GM12878 (cell line): ENCODE measurements at regions not wholly inside any gene's neighbourhood (a gene's known extent, or its start where the extent isn't known, plus 50 kb on each side); places are given as distances from the start of the nearest gene placed in this dataset.

Experiments
- ATAC-seq: fragments of 200-7000 bp; cut with Tn5 transposase; 3 replicates; pipeline ENCODE4 v1.9.1; 2020; ENCODE audit warnings: mild to moderate bottlenecking, moderate library complexity
- BruUV-seq: library from RNA; stranded (reverse); fragments of 400-500 nt; replicated peaks from 2 replicates; lab custom pipeline; 2021; lab: Mats Ljungman, UMichigan
- CTCF ChIA-PET: fragments of 300-600 bp; sonication (Branson Sonifier 250); formaldehyde crosslinking; extraction: SDS; loops from one replicate; lab custom pipeline; 2021; ENCODE audit warnings: inconsistent platforms; lab: Yijun Ruan, JAX
- POLR2A ChIA-PET: fragments of 350-600 bp; formaldehyde crosslinking; extraction: SDS; loops from one replicate; lab custom pipeline; 2021; ENCODE audit warnings: inconsistent platforms; lab: Charles Lee
- RAD21 ChIA-PET: fragments of 300-600 bp; sonication (Branson Sonifier 250); formaldehyde crosslinking; loops from one replicate; lab custom pipeline; 2023; ENCODE audit warnings: antibody characterized with exemption; ENCODE audit not compliant: unreplicated experiment; lab: Charles Lee
- SMC1A ChIA-PET: fragments of 300-600 bp; sonication (Branson Sonifier 250); formaldehyde crosslinking; loops from one replicate; lab custom pipeline; 2023; ENCODE audit not compliant: unreplicated experiment, uncharacterized antibody; lab: Charles Lee
- DNase-seq: peaks from one replicate; pipeline ENCODE4 v3.0.0-alpha.2; 2011; ENCODE audit warnings: low read depth, low spot score
- FAIRE-seq: peaks from 3 replicates; lab custom pipeline; 2011; peaks lifted over from hg19 to GRCh38; lab: Jason Lieb, UNC
- H2AFZ ChIP-seq: 2 replicates; pipeline ENCODE4 v1.6.0; 2011; ENCODE audit warnings: low read depth, low read length, control low read depth; ENCODE audit not compliant: control insufficient read depth
- H3K27ac ChIP-seq: 2 replicates; pipeline ENCODE4 v1.5.1; 2011; ENCODE audit warnings: control low read depth; ENCODE audit not compliant: control insufficient read depth, insufficient read depth
- H3K27me3 ChIP-seq, 2 experiments: replicated peaks in 1 of 2; 2 replicates each; pipeline versions ENCODE4 v1.6.0 to v1.6.1; 2011; ENCODE audit warnings: low read length in 1 of 2; ENCODE audit not compliant: control insufficient read depth in 2 of 2, insufficient read depth in 2 of 2
- H3K36me3 ChIP-seq, 2 experiments: 2 replicates each; pipeline ENCODE4 v1.5.1; 2011; ENCODE audit warnings: low read length in 1 of 2; ENCODE audit not compliant: control insufficient read depth in 2 of 2, insufficient read depth in 2 of 2
- H3K4me1 ChIP-seq: 2 replicates; pipeline ENCODE4 v1.6.1; 2011; ENCODE audit warnings: mild to moderate bottlenecking, low read length, moderate library complexity, mixed read lengths; ENCODE audit not compliant: control insufficient read depth, insufficient read depth
- H3K4me2 ChIP-seq: 2 replicates; pipeline ENCODE4 v1.6.0; 2011; ENCODE audit warnings: control low read depth; ENCODE audit not compliant: control insufficient read depth, insufficient read depth
- H3K4me3 ChIP-seq: fragments of 200-600 bp; sonication (generic); 2 replicates; pipeline ENCODE4 v1.5.1; 2016
- H3K79me2 ChIP-seq: 2 replicates; pipeline ENCODE4 v1.6.0; 2011; ENCODE audit warnings: low read length; ENCODE audit not compliant: control insufficient read depth, insufficient read depth
- H3K9ac ChIP-seq: 2 replicates; pipeline ENCODE4 v1.8.0; 2011; ENCODE audit warnings: low read length, control low read depth, mixed read lengths; ENCODE audit not compliant: control insufficient read depth, insufficient read depth
- H3K9me3 ChIP-seq: replicated peaks from 3 replicates; pipeline ENCODE4 v1.5.1; 2011; ENCODE audit warnings: mild to moderate bottlenecking, low read length; ENCODE audit not compliant: control insufficient read depth, insufficient read depth
- H4K20me1 ChIP-seq: 2 replicates; pipeline ENCODE4 v1.6.0; 2011; ENCODE audit not compliant: control insufficient read depth, insufficient read depth
- ATF3 ChIP-seq: IDR thresholded peaks from 2 replicates; pipeline ENCODE4 v1.6.1; 2011; ENCODE audit warnings: low read depth, mild to moderate bottlenecking, low read length, moderate library complexity, borderline replicate concordance; ENCODE audit errors: extremely low read depth
- BACH1 ChIP-seq: fragments of 450-650 bp; IDR thresholded peaks from 2 replicates; pipeline ENCODE4 v1.6.1; 2017; ENCODE audit warnings: mild to moderate bottlenecking, borderline replicate concordance
- CREM ChIP-seq: IDR thresholded peaks from 2 replicates; pipeline ENCODE4 v1.6.1; 2014; ENCODE audit warnings: antibody characterized with exemption, low read depth
- GABPA ChIP-seq: IDR thresholded peaks from 2 replicates; pipeline ENCODE4 v1.6.1; 2014; ENCODE audit warnings: antibody characterized with exemption, low read depth, mild to moderate bottlenecking, inconsistent platforms
- GATAD2B ChIP-seq: fragments of 450-650 bp; conservative IDR thresholded peaks from 2 replicates; pipeline ENCODE4 v1.6.1; 2017; ENCODE audit warnings: low read depth, mild to moderate bottlenecking, moderate library complexity
- MAX ChIP-seq: IDR thresholded peaks from 2 replicates; pipeline ENCODE4 v1.6.1; 2012; ENCODE audit warnings: low read depth, low read length, improper control_type of control experiment
- MEF2A ChIP-seq: IDR thresholded peaks from 2 replicates; pipeline ENCODE4 v1.6.1; 2011; ENCODE audit warnings: low read depth, mild to moderate bottlenecking, low read length, moderate library complexity; ENCODE audit not compliant: insufficient read depth
- MTA2 ChIP-seq: fragments of 450-650 bp; IDR thresholded peaks from 2 replicates; pipeline ENCODE4 v1.6.1; 2016; ENCODE audit warnings: low read depth, mild to moderate bottlenecking, moderate library complexity
- MTA3 ChIP-seq: IDR thresholded peaks from 2 replicates; pipeline ENCODE4 v1.6.1; 2012; ENCODE audit warnings: low read length, inconsistent platforms, borderline replicate concordance
- NBN ChIP-seq: fragments of 450-650 bp; IDR thresholded peaks from 2 replicates; pipeline ENCODE4 v1.6.1; 2016
- RUNX3 ChIP-seq: IDR thresholded peaks from 2 replicates; pipeline ENCODE4 v1.6.1; 2012; ENCODE audit warnings: low read length, inconsistent platforms
- SIX5 ChIP-seq: IDR thresholded peaks from 2 replicates; pipeline ENCODE4 v1.6.1; 2011; ENCODE audit warnings: mild to moderate bottlenecking, low read depth, low read length, moderate library complexity; ENCODE audit not compliant: severe bottlenecking
- SMC3 ChIP-seq: IDR thresholded peaks from 2 replicates; pipeline ENCODE4 v1.6.1; 2011; ENCODE audit warnings: low read length, improper control_type of control experiment, borderline replicate concordance
- SREBF2 ChIP-seq: IDR thresholded peaks from 2 replicates; pipeline ENCODE4 v1.6.1; 2012; ENCODE audit warnings: mild to moderate bottlenecking, low read length
- TBL1XR1 ChIP-seq: IDR thresholded peaks from 2 replicates; pipeline ENCODE4 v1.6.1; 2012; ENCODE audit warnings: low read depth, low read length, improper control_type of control experiment
- USF2 ChIP-seq: IDR thresholded peaks from 2 replicates; pipeline ENCODE4 v1.6.1; 2011; ENCODE audit warnings: low read depth, low read length, improper control_type of control experiment, borderline replicate concordance
- YY1 ChIP-seq: IDR thresholded peaks from 2 replicates; pipeline ENCODE4 v1.6.1; 2011; ENCODE audit warnings: low read depth, mild to moderate bottlenecking, low read length
- ZBTB33 ChIP-seq: fragments of 450-650 bp; IDR thresholded peaks from 2 replicates; pipeline ENCODE4 v1.6.1; 2017; ENCODE audit warnings: mild to moderate bottlenecking
- ZNF622 ChIP-seq: fragments of 450-650 bp; IDR thresholded peaks from 2 replicates; pipeline ENCODE4 v1.6.1; 2017; ENCODE audit warnings: mild to moderate bottlenecking, inconsistent platforms
- ZZZ3 ChIP-seq: IDR thresholded peaks from 2 replicates; pipeline ENCODE4 v1.6.1; 2011; ENCODE audit warnings: low read depth; ENCODE audit not compliant: control insufficient read depth, insufficient read length
- WGBS: methylation state at CpG from one replicate; pipeline ENCODE4 v1.1.6; 2016; ENCODE audit warnings: low lambda C conversion rate; ENCODE audit not compliant: insufficient replicate concordance, insufficient coverage; ENCODE audit errors: missing lambda C conversion rate; 5-methylcytosine and 5-hydroxymethylcytosine counted together
- in situ Hi-C: fragments of 300-500 bp; cut with MboI; formaldehyde crosslinking; loops from 9 replicates; pipeline ENCODE4 v1.14.3; 2018; ENCODE audit warnings: mixed read lengths
- intact Hi-C: fragments of 100-400 bp; cut with micrococcal nuclease; formaldehyde crosslinking; loops from one replicate; pipeline ENCODE4 v1.14.2; 2022; ENCODE audit not compliant: unreplicated experiment

GRCh38 chr15:96144734-96145133 is 185.8 kb upstream of the NR2F2 start:
- BruUV-seq: no TSS peak
- TF ChIP-seq SMC3 (no peak), NBN (no peak), RUNX3 (no peak), SIX5 (no peak), MTA3 (no peak), CREM (no peak), BACH1 (no peak), ZZZ3 (no peak), YY1 (no peak), GABPA (no peak), MEF2A (no peak), USF2 (no peak), ATF3 (no peak), GATAD2B (no peak), MTA2 (no peak), ZNF622 (no peak), ZBTB33 (no peak), SREBF2 (no peak), MAX (no peak), TBL1XR1 (no peak)
- TF ChIP-seq, all 136 proteins: peak for 0
- H4K20me1 ChIP-seq: no peaks in the 10 kb centered on the region
- 3% methylated on average over 2 of the region's 2 CpGs for WGBS
- FAIRE-seq (no peak), ATAC-seq (no peak), DNase-seq (no peak)
- no peaks in the 10 kb centered on the region for H3K4me1 ChIP-seq
- H3K36me3 ChIP-seq: no peaks in the 10 kb centered on the region
- no peaks in the 10 kb centered on the region; the same call in none of the 3 replicates for H3K9me3 ChIP-seq
- in situ Hi-C loops: no loop called here
- no peaks in the 10 kb centered on the region for H3K79me2 ChIP-seq
- POLR2A ChIA-PET: no interaction called here
- no peak overlapping the region for H3K27ac ChIP-seq
- no peak overlapping the region for H3K4me2 ChIP-seq
- no peak overlapping the region for H2AFZ ChIP-seq
- no peaks in the 10 kb centered on the region for H3K27me3 ChIP-seq
- SMC1A ChIA-PET: interaction anchor here (0.7 kb wide), 1 partner anchor 122 kb away, joined by 4 read pairs; no protein-coding TSS in a partner anchor
- intact Hi-C loops: no loop called here
- H3K9ac ChIP-seq: no peak overlapping the region
- H3K4me3 ChIP-seq: no peak overlapping the region
- CTCF ChIA-PET: interaction anchor here (1.2 kb wide), 1 partner anchor 15 kb away, joined by 3 read pairs; no protein-coding TSS in a partner anchor
- RAD21 ChIA-PET: no interaction called here
